ENCODE measurements at regions not wholly inside any gene's neighbourhood (a gene's known extent, or its start where the extent isn't known, plus 50 kb on each side); places are given as distances from the start of the nearest gene placed in this dataset.

- TF ChIP-seq, protein P1, sequence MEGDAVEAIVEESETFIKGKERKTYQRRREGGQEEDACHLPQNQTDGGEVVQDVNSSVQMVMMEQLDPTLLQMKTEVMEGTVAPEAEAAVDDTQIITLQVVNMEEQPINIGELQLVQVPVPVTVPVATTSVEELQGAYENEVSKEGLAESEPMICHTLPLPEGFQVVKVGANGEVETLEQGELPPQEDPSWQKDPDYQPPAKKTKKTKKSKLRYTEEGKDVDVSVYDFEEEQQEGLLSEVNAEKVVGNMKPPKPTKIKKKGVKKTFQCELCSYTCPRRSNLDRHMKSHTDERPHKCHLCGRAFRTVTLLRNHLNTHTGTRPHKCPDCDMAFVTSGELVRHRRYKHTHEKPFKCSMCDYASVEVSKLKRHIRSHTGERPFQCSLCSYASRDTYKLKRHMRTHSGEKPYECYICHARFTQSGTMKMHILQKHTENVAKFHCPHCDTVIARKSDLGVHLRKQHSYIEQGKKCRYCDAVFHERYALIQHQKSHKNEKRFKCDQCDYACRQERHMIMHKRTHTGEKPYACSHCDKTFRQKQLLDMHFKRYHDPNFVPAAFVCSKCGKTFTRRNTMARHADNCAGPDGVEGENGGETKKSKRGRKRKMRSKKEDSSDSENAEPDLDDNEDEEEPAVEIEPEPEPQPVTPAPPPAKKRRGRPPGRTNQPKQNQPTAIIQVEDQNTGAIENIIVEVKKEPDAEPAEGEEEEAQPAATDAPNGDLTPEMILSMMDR (IDR thresholded peaks at IDR 0.05), result no peak
- Mint-ChIP-seq H3K27me3 (ENCODE audit: low read depth, poor library complexity) (peaks cover 4% of the 10 kb centered on the region), H3K9me3 (no peaks in the 10 kb centered on the region), H3K4me1 (peaks cover 33% of the 10 kb centered on the region), H3K4me3 (no peak overlapping the region), H3K36me3 (ENCODE audit: low read depth) (no peaks in the 10 kb centered on the region), H3K27ac (no peak overlapping the region)
- no peak for DNase-seq
Measured at GRCh38 chr1:165069829-165070228, 286.7 kb downstream of the LMX1A start.

DNA sequence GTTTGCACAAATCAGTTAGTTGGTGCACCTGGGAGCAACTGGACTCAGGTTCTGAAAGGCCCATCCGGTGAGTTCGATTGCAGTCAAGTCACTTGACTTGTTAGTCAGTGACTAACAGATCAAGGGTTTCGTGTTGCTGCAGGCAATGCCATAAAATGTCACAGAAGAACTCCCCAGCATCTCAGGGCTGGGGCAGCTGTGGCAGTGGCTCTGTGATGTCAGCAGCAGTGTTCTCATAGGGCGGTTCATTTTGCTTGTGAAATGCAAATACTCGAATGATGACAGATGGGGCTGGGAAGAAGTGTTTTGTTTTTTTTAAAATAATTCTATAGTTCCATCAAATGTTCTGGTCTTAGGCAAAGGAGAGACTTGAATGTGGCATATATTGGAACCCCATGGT lies 287.8 kb downstream of the LMX1A start:
- Mint-ChIP-seq H3K4me3 (no peak overlapping the region), H3K27ac (no peak overlapping the region)
- TF ChIP-seq, protein P1 (IDR thresholded peaks at IDR 0.05), result no peak

DNA sequence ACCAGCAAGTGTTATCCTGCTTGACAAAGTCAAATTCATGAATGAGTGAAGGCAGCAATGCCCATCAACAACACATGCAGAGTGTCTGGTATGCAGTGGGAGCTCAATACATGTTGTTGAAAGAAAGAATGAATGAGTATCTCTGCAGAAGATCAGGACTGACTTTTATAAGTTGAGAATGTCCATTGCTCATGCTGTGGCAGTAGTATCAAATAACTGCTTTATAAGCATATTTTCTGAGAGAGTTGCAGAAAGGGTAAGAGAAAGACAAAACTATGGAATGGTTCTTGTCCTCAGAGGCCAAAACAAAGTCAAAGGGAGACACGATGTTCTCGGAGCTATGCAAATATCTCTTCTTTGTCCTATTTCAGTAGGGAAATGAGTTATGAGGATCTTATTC lies 288.7 kb downstream of the LMX1A start:
- DNase-seq, result no peak
- Mint-ChIP-seq H3K27me3 (ENCODE audit: low read depth, poor library complexity) (peaks cover 4% of the 10 kb centered on the region), H3K27ac (no peak overlapping the region), H3K9me3 (no peaks in the 10 kb centered on the region), H3K36me3 (ENCODE audit: low read depth) (no peaks in the 10 kb centered on the region), H3K4me3 (no peak overlapping the region), H3K4me1 (peaks cover 17% of the 10 kb centered on the region)
- TF ChIP-seq, protein P1 (IDR thresholded peaks at IDR 0.05), result no peak

More for the DNA sequence above, 287.8 kb downstream of the LMX1A start:
- DNase-seq, result peak; percentile 9
- Mint-ChIP-seq H3K36me3 (ENCODE audit: low read depth) (no peaks in the 10 kb centered on the region), H3K27me3 (ENCODE audit: low read depth, poor library complexity) (peaks cover 4% of the 10 kb centered on the region), H3K9me3 (no peaks in the 10 kb centered on the region), H3K4me1 (peaks cover 23% of the 10 kb centered on the region)

DNA sequence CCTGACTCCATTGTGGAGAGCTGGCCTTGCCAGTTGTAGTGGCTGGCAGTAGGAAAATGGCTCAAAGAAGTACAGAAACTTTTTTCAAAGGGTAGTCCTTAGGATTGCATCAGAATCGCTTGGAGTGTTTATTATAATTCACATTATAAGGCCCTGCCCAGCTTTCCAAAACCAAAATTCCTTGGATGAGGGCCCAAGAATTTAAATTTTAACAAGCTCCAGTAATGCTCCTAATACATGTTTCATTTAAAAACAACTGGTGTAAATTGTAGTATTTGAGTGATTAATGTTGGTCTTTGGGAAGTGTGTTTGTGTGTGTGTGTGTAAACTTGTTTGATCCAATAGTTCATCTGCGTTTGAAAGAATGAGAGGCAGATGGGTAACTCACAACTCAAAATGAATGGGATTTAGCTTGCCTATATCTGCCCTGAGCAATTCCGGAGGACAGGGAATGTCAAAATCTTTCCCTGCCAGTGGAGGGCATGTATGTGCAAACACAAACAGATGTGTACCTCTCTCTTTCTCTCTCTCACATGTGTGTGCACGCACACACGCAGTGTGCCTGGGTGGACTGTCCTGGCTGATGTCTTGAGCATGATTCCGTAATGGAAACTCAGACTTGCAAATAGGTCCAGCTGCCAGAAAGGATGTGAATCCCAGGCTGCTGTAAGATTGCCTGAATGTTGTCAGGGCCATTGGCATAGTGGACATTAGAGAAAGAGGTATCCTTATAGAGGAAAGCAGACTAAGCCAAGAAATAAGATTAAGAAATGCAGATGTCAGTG lies 293.1 kb downstream of the LMX1A start:
- no peaks in the 10 kb centered on the region for H3K36me3 Mint-ChIP-seq (ENCODE audit: low read depth)

GRCh38 chr1:165062346-165062745 lies 294.2 kb downstream of the LMX1A start:
- Mint-ChIP-seq H3K4me1 (no peaks in the 10 kb centered on the region), H3K27me3 (ENCODE audit: low read depth, poor library complexity) (peaks cover 4% of the 10 kb centered on the region), H3K27ac (peak overlapping the region; percentile 71), H3K9me3 (no peaks in the 10 kb centered on the region), H3K4me3 (no peak overlapping the region), H3K36me3 (ENCODE audit: low read depth) (no peaks in the 10 kb centered on the region)
- TF ChIP-seq, protein P1 (IDR thresholded peaks at IDR 0.05), result no peak
- DNase-seq, result no peak

More for the DNA sequence above, 293.1 kb downstream of the LMX1A start:
- Mint-ChIP-seq H3K9me3 (no peaks in the 10 kb centered on the region), H3K4me3 (no peak overlapping the region), H3K27ac (no peak overlapping the region), H3K27me3 (ENCODE audit: low read depth, poor library complexity) (peaks cover 4% of the 10 kb centered on the region), H3K4me1 (peaks cover 3% of the 10 kb centered on the region)
- DNase-seq, result no peak
- TF ChIP-seq, protein P1 (IDR thresholded peaks at IDR 0.05), result no peak

GRCh38 chr1:165060285-165060793 lies 296.2 kb downstream of the LMX1A start:
- H3K27ac Mint-ChIP-seq, result no peak overlapping the region
- no peaks in the 10 kb centered on the region for H3K36me3 Mint-ChIP-seq (ENCODE audit: low read depth)
- H3K4me3 Mint-ChIP-seq, result no peak overlapping the region
- no peak for DNase-seq
- TF ChIP-seq, protein P1 (IDR thresholded peaks at IDR 0.05), result no peak
- H3K9me3 Mint-ChIP-seq, result no peaks in the 10 kb centered on the region
- no peaks in the 10 kb centered on the region for H3K27me3 Mint-ChIP-seq (ENCODE audit: low read depth, poor library complexity)
- no peaks in the 10 kb centered on the region for H3K4me1 Mint-ChIP-seq
